ENCODE measurements at regions not wholly inside any gene's neighbourhood (a gene's known extent, or its start where the extent isn't known, plus 50 kb on each side); places are given as distances from the start of the nearest gene placed in this dataset.

- no peaks in the 10 kb centered on the region for H3K4me1 Mint-ChIP-seq (ENCODE audit: insufficient read depth, unreplicated experiment)
- no peak overlapping the region for H3K27ac Mint-ChIP-seq (ENCODE audit: low read depth, unreplicated experiment)
- ChIA-PET CTCF (no interaction called here), POLR2A (interaction anchor here (0.6 kb wide), 1 partner anchor 25 kb away, joined by 5 read pairs; no protein-coding TSS in a partner anchor)
- DNase-seq (ENCODE audit: unreplicated experiment), result no peak
- H3K36me3 Mint-ChIP-seq (ENCODE audit: insufficient read depth, unreplicated experiment), result no peaks in the 10 kb centered on the region
- no TSS peak for BruUV-seq (replicated peaks)
- peaks cover 3% of the 10 kb centered on the region for H3K9me3 Mint-ChIP-seq (ENCODE audit: unreplicated experiment)
- no peaks in the 10 kb centered on the region for H3K27me3 Mint-ChIP-seq (ENCODE audit: insufficient read depth, unreplicated experiment)
- TF ChIP-seq CTCF (IDR thresholded peaks at IDR 0.05; ENCODE audit: unreplicated experiment), result no peak
- intact Hi-C loops (cut with micrococcal nuclease), result no loop called here
- H3K4me3 Mint-ChIP-seq (ENCODE audit: unreplicated experiment), result no peak overlapping the region
Observed at GRCh38 chr13:54699831-54700230, 1671.2 kb downstream of the OLFM4 start.

DNA sequence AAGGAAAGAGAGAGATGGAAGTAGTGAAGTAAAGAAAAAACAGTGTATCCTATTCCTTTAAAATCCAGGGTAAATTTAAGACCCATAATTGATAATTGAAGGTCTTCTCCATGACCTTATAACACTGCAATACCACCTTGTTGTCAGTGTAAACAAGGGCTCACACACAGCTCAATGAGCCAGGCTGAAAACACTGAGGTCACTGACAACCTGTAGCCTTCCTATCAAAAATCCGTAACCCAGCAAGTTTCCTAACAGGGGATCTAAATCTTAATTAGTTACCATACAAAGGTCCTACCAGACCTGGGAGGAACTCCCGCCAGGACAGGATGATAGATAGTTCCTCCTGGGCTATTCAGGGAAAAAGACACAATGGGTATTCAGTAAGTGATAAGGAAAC, 1677.1 kb downstream of the OLFM4 start:
- no peak for DNase-seq (ENCODE audit: unreplicated experiment)
- BruUV-seq (replicated peaks), result no TSS peak
- TF ChIP-seq CTCF (IDR thresholded peaks at IDR 0.05; ENCODE audit: unreplicated experiment), result no peak
- Mint-ChIP-seq H3K27me3 (ENCODE audit: insufficient read depth, unreplicated experiment) (no peaks in the 10 kb centered on the region), H3K4me3 (ENCODE audit: unreplicated experiment) (no peak overlapping the region), H3K9me3 (ENCODE audit: unreplicated experiment) (peaks cover 5% of the 10 kb centered on the region), H3K36me3 (ENCODE audit: insufficient read depth, unreplicated experiment) (no peaks in the 10 kb centered on the region), H3K27ac (ENCODE audit: low read depth, unreplicated experiment) (no peak overlapping the region), H3K4me1 (ENCODE audit: insufficient read depth, unreplicated experiment) (no peaks in the 10 kb centered on the region)
- intact Hi-C loops (cut with micrococcal nuclease), result no loop called here
- ChIA-PET CTCF (no interaction called here), POLR2A (no interaction called here)

DNA sequence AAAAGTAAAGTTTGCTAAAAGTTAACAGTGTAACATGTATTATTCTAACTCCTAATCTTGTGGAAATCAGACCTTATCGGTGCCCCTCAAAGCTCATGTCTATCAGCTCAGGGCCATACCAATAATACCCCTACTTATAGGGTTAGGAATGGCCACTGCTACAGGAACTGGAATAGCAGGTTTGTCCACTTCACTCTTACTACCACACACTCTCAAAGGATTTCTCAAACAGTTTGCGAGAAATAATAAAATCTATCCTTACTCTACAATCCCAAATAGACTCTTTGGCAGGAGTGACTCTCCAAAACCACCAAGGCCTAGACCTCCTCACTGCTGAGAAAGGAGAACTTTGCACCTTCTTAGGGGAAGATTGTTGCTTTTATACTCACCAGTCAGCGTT, 1677.7 kb downstream of the OLFM4 start:
- DNase-seq (ENCODE audit: unreplicated experiment), result no peak
- no TSS peak for BruUV-seq (replicated peaks)
- no peak overlapping the region for H3K4me3 Mint-ChIP-seq (ENCODE audit: unreplicated experiment)
- no peak for TF ChIP-seq CTCF (IDR thresholded peaks at IDR 0.05; ENCODE audit: unreplicated experiment)
- peaks cover 5% of the 10 kb centered on the region for H3K9me3 Mint-ChIP-seq (ENCODE audit: unreplicated experiment)
- no peaks in the 10 kb centered on the region for H3K4me1 Mint-ChIP-seq (ENCODE audit: insufficient read depth, unreplicated experiment)
- POLR2A ChIA-PET, result no interaction called here
- intact Hi-C loops (cut with micrococcal nuclease), result no loop called here
- no peaks in the 10 kb centered on the region for H3K27me3 Mint-ChIP-seq (ENCODE audit: insufficient read depth, unreplicated experiment)
- CTCF ChIA-PET, result no interaction called here
- H3K27ac Mint-ChIP-seq (ENCODE audit: low read depth, unreplicated experiment), result no peak overlapping the region
- H3K36me3 Mint-ChIP-seq (ENCODE audit: insufficient read depth, unreplicated experiment), result peaks cover under 1% of the 10 kb centered on the region

GRCh38 chr13:54709546-54709945, 1680.9 kb downstream of the OLFM4 start:
- CTCF ChIA-PET, result interaction anchor here (0.8 kb wide), 1 partner anchor 24 kb away, joined by 5 read pairs; no protein-coding TSS in a partner anchor
- no TSS peak for BruUV-seq (replicated peaks)

More at GRCh38 chr13:54709546-54709945, 1680.9 kb downstream of the OLFM4 start:
- Mint-ChIP-seq H3K27me3 (ENCODE audit: insufficient read depth, unreplicated experiment) (no peaks in the 10 kb centered on the region), H3K9me3 (ENCODE audit: unreplicated experiment) (peaks cover 5% of the 10 kb centered on the region), H3K36me3 (ENCODE audit: insufficient read depth, unreplicated experiment) (peaks cover 6% of the 10 kb centered on the region), H3K27ac (ENCODE audit: low read depth, unreplicated experiment) (no peak overlapping the region), H3K4me3 (ENCODE audit: unreplicated experiment) (no peak overlapping the region), H3K4me1 (ENCODE audit: insufficient read depth, unreplicated experiment) (no peaks in the 10 kb centered on the region)
- POLR2A ChIA-PET, result interaction anchor here (0.6 kb wide), 1 partner anchor 673 kb away, joined by 3 read pairs; no protein-coding TSS in a partner anchor
- peak; percentile 50 for DNase-seq (ENCODE audit: unreplicated experiment)
- intact Hi-C loops (cut with micrococcal nuclease), result no loop called here
- TF ChIP-seq CTCF (IDR thresholded peaks at IDR 0.05; ENCODE audit: unreplicated experiment), result no peak

Measured in MCF 10A (cell line).